T47D (cell line): ENCODE measurements at regions not wholly inside any gene's neighbourhood (a gene's known extent, or its start where the extent isn't known, plus 50 kb on each side); places are given as distances from the start of the nearest gene placed in this dataset.
"Not testable (repeated sequence)": the region's sequence is repeated elsewhere in the genome, so short reads cannot be mapped to it uniquely, and the experiment has no call there.

Experiments used
- DNase-seq, 2 experiments: peaks; one replicate each; pipeline versions ENCODE4 v3.0.0 to v3.0.0-alpha.2; 2011 to 2012; ENCODE audit warnings: low read depth in 1 of 2, low spot score in 1 of 2
- JUND ChIP-seq: IDR thresholded peaks from 2 replicates; pipeline ENCODE4 v1.6.1; 2012; ENCODE audit warnings: low read depth
- in situ Hi-C: cut with HindIII; loops from 2 replicates; pipeline ENCODE4 v1.10.0; 2016; ENCODE audit warnings: low sequenced_read_pairs, low pct_unique_long_range_greater_than_20kb

- TF ChIP-seq JUND = no peak
- in situ Hi-C loops = no loop called here
- no peak for DNase-seq
Observed at GRCh38 chr3:146705225-146705624, 100.1 kb upstream of the PLSCR5 start.

- DNase-seq = no peak
- TF ChIP-seq JUND = no peak
- in situ Hi-C loops = no loop called here
Observed at GRCh38 chr3:146702237-146702636, 97.1 kb upstream of the PLSCR5 start.

GRCh38 chr3:146701246-146701645 is 96.1 kb upstream of the PLSCR5 start:
- no peak for TF ChIP-seq JUND
- no peak for DNase-seq
- in situ Hi-C loops = no loop called here

- DNase-seq, in situ Hi-C loops: not testable (repeated sequence)
Observed at GRCh38 chr3:146700025-146700424, 94.9 kb upstream of the PLSCR5 start.

GRCh38 chr3:146692254-146692653 is 87.1 kb upstream of the PLSCR5 start:
- in situ Hi-C loops = no loop called here
- peak in 1 of 2 experiments; percentile 20 for DNase-seq
- no peak for TF ChIP-seq JUND

- TF ChIP-seq JUND = no peak
- no peak for DNase-seq
- in situ Hi-C loops = no loop called here
Observed at GRCh38 chr3:146685050-146685814, 80.1 kb upstream of the PLSCR5 start.

GRCh38 chr3:146682171-146682570 is 77.0 kb upstream of the PLSCR5 start:
- in situ Hi-C loops = no loop called here
- TF ChIP-seq JUND = no peak
- peak in 1 of 2 experiments; percentile 23 for DNase-seq

- TF ChIP-seq JUND = no peak
- DNase-seq = peak in 1 of 2 experiments; percentile 27
Observed at GRCh38 chr3:146680617-146681016, 75.5 kb upstream of the PLSCR5 start.

GRCh38 chr3:146679995-146680394 is 74.8 kb upstream of the PLSCR5 start:
- no peak for DNase-seq
- TF ChIP-seq JUND = no peak
- in situ Hi-C loops = no loop called here

More at GRCh38 chr3:146680617-146681016, 75.5 kb upstream of the PLSCR5 start:
- in situ Hi-C loops = no loop called here

GRCh38 chr3:146679191-146679590 is 74.0 kb upstream of the PLSCR5 start:
- no peak for TF ChIP-seq JUND
- in situ Hi-C loops = no loop called here
- DNase-seq = no peak

GRCh38 chr3:146672941-146673340 is 67.8 kb upstream of the PLSCR5 start:
- in situ Hi-C loops = no loop called here

GRCh38 chr3:146664403-146664802 is 59.3 kb upstream of the PLSCR5 start:
- in situ Hi-C loops = no loop called here
- DNase-seq = no peak
- TF ChIP-seq JUND = no peak

More at GRCh38 chr3:146672941-146673340, 67.8 kb upstream of the PLSCR5 start:
- TF ChIP-seq JUND = no peak
- DNase-seq = no peak

- no peak for TF ChIP-seq JUND
- DNase-seq = no peak
- in situ Hi-C loops = no loop called here
Observed at GRCh38 chr3:146658841-146659240, 53.7 kb upstream of the PLSCR5 start.

GRCh38 chr3:146655333-146655996 is 50.3 kb upstream of the PLSCR5 start:
- no peak for TF ChIP-seq JUND
- in situ Hi-C loops = no loop called here
- no peak for DNase-seq
